HepG2 (cell line): ENCODE measurements at regions not wholly inside any gene's neighbourhood (a gene's known extent, or its start where the extent isn't known, plus 50 kb on each side); places are given as distances from the start of the nearest gene placed in this dataset.

Experiments
- ATF3 ChIP-seq: sonication (generic); formaldehyde crosslinking; IDR thresholded peaks from 2 replicates; pipeline ENCODE4 v1.4.0; 2020; ENCODE audit warnings: missing genetic modification reagents
- BCLAF1 ChIP-seq: fragments of 450-650 bp; IDR thresholded peaks from 2 replicates; pipeline ENCODE4 v1.6.1; 2017; ENCODE audit warnings: mild to moderate bottlenecking
- DBP ChIP-seq: sonication (generic); formaldehyde crosslinking; IDR thresholded peaks from 2 replicates; pipeline ENCODE4 v1.4.0; 2020; ENCODE audit warnings: missing genetic modification reagents; ENCODE audit errors: not compliant biosample characterization
- HES4 ChIP-seq: sonication (generic); formaldehyde crosslinking; IDR thresholded peaks from 2 replicates; pipeline ENCODE4 v1.9.0; 2021; ENCODE audit warnings: mild to moderate bottlenecking, missing genetic modification reagents, borderline replicate concordance
- IKZF5 ChIP-seq: IDR thresholded peaks from 2 replicates; pipeline ENCODE4 v1.6.1; 2018; ENCODE audit warnings: missing genetic modification reagents, mild to moderate bottlenecking, missing compliant biosample characterization
- MIXL1 ChIP-seq: IDR thresholded peaks from 2 replicates; pipeline ENCODE4 v1.6.1; 2016
- SP140L ChIP-seq: sonication (generic); formaldehyde crosslinking; IDR thresholded peaks from 2 replicates; pipeline ENCODE4 v1.4.0; 2020; ENCODE audit warnings: missing genetic modification reagents, borderline replicate concordance
- THYN1 ChIP-seq: sonication (generic); formaldehyde crosslinking; IDR thresholded peaks from 2 replicates; pipeline ENCODE4 v1.8.1; 2023; ENCODE audit warnings: low read depth, mild to moderate bottlenecking, moderate library complexity, missing genetic modification reagents, borderline replicate concordance
- ZNF143 ChIP-seq: sonication (generic); formaldehyde crosslinking; IDR thresholded peaks from 2 replicates; pipeline ENCODE4 v1.4.0; 2020; ENCODE audit warnings: missing genetic modification reagents
- ZNF780A ChIP-seq: sonication (generic); formaldehyde crosslinking; IDR thresholded peaks from 2 replicates; pipeline ENCODE4 v1.8.0; 2022; ENCODE audit warnings: mild to moderate bottlenecking, missing genetic modification reagents, moderate library complexity

GRCh38 chr15:63446255-63446654 lies 58.1 kb upstream of the USP3 start (continued):
- no peak for TF ChIP-seq BCLAF1
- TF ChIP-seq THYN1 (CRISPR knock-in tag): no peak
- TF ChIP-seq DBP (CRISPR knock-in tag): no peak
- no peak for TF ChIP-seq HES4 (CRISPR knock-in tag)
- no peak for TF ChIP-seq SP140L (CRISPR knock-in tag)
- TF ChIP-seq ZNF780A: no peak
- TF ChIP-seq ATF3 (CRISPR knock-in tag): no peak
- TF ChIP-seq ZNF143: no peak
- TF ChIP-seq MIXL1: no peak
- TF ChIP-seq IKZF5 (CRISPR knock-in tag): no peak
